Loucy (cell line): ENCODE measurements at regions not wholly inside any gene's neighbourhood (a gene's known extent, or its start where the extent isn't known, plus 50 kb on each side); places are given as distances from the start of the nearest gene placed in this dataset.

Source experiments
- H2AFZ ChIP-seq: fragments of 200-600 bp; sonication (generic); 2 replicates; pipeline ENCODE4 v1.6.0; 2016; ENCODE audit warnings: antibody characterized with exemption, mild to moderate bottlenecking, low read length, moderate library complexity
- H3F3A ChIP-seq: fragments of 200-600 bp; 2 replicates; pipeline ENCODE4 v1.6.0; 2016; ENCODE audit warnings: antibody characterized with exemption, low read depth, mild to moderate bottlenecking
- H3K27me3 ChIP-seq: fragments of 200-600 bp; sonication (generic); 2 replicates; pipeline ENCODE4 v1.6.1; 2014; ENCODE audit warnings: low read length, mild to moderate bottlenecking; ENCODE audit not compliant: insufficient read depth, poor library complexity, severe bottlenecking
- H3K36me3 ChIP-seq: fragments of 200-600 bp; sonication (generic); 2 replicates; pipeline ENCODE4 v1.6.1; 2016; ENCODE audit warnings: low read length; ENCODE audit not compliant: insufficient read depth
- H3K4me1 ChIP-seq: fragments of 200-600 bp; sonication (generic); 2 replicates; pipeline ENCODE4 v1.5.1; 2014; ENCODE audit warnings: low read length, mild to moderate bottlenecking; ENCODE audit not compliant: insufficient read depth, poor library complexity, severe bottlenecking
- H3K4me2 ChIP-seq: fragments of 200-600 bp; sonication (generic); 2 replicates; pipeline ENCODE4 v1.6.0; 2014; ENCODE audit warnings: antibody characterized with exemption, low read length, low read depth, mild to moderate bottlenecking; ENCODE audit not compliant: poor library complexity, severe bottlenecking
- H3K4me3 ChIP-seq: fragments of 200-600 bp; sonication (generic); 2 replicates; pipeline ENCODE4 v1.5.1; 2014; ENCODE audit warnings: low read length, mild to moderate bottlenecking, mixed read lengths; ENCODE audit not compliant: poor library complexity, severe bottlenecking
- H3K79me2 ChIP-seq: fragments of 200-600 bp; sonication (generic); 2 replicates; pipeline ENCODE4 v1.6.1; 2014; ENCODE audit warnings: low read length; ENCODE audit not compliant: insufficient read depth
- H3K9ac ChIP-seq: fragments of 200-600 bp; sonication (generic); 2 replicates; pipeline ENCODE4 v1.6.0; 2014; ENCODE audit warnings: mild to moderate bottlenecking, low read depth, low read length, moderate library complexity; ENCODE audit not compliant: poor library complexity, severe bottlenecking
- H3K9me2 ChIP-seq: fragments of 200-600 bp; sonication (generic); replicated peaks from 2 replicates; pipeline ENCODE4 v1.6.1; 2016; ENCODE audit warnings: low read depth, low read length, mixed read lengths
- H3K9me3 ChIP-seq: fragments of 200-600 bp; sonication (generic); 2 replicates; pipeline ENCODE4 v1.6.1; 2014; ENCODE audit warnings: mild to moderate bottlenecking, antibody characterized with exemption, low read length, low read depth; ENCODE audit not compliant: insufficient read depth
- H4K20me1 ChIP-seq: fragments of 200-600 bp; sonication (generic); 2 replicates; pipeline ENCODE4 v1.6.0; 2014; ENCODE audit warnings: antibody characterized with exemption, low read length, mild to moderate bottlenecking; ENCODE audit not compliant: insufficient read depth, poor library complexity, severe bottlenecking
- CTCF ChIP-seq: fragments of 200-600 bp; sonication (generic); conservative IDR thresholded peaks from 2 replicates; pipeline ENCODE4 v1.5.1; 2014; ENCODE audit warnings: mild to moderate bottlenecking, antibody characterized with exemption, low read length
- EZH2phosphoT487 ChIP-seq: fragments of 200-600 bp; IDR thresholded peaks from 2 replicates; pipeline ENCODE4 v1.6.1; 2018; ENCODE audit warnings: antibody characterized with exemption, mild to moderate bottlenecking, moderate library complexity, borderline replicate concordance

- Histone ChIP-seq H4K20me1 (no peaks in the 10 kb centered on the region), H3K79me2 (no peaks in the 10 kb centered on the region), H3K4me2 (peak overlapping the region; percentile 17), H3K4me1 (peaks cover 56% of the 10 kb centered on the region), H3F3A (no peaks in the 10 kb centered on the region), H3K36me3 (no peaks in the 10 kb centered on the region), H3K9me2 (no peaks in the 10 kb centered on the region), H3K9ac (no peak overlapping the region), H2AFZ (0 out of 2 replicates have a peak overlapping the region, but pooled peaks have one; percentile 16), H3K9me3 (0 out of 2 replicates have a peak, but pooled peaks cover under 1% of the 10 kb centered on the region), H3K27me3 (no peaks in the 10 kb centered on the region), H3K4me3 (no peak overlapping the region)
- TF ChIP-seq EZH2phosphoT487 (no peak), CTCF (no peak)
These were observed 214.0 kb downstream of the SATB1 start for GRCh38 chr3:18211116-18211515.

- Histone ChIP-seq H3K9ac (no peak overlapping the region), H3F3A (no peaks in the 10 kb centered on the region), H3K4me3 (no peak overlapping the region), H3K4me1 (peaks cover 50% of the 10 kb centered on the region), H3K79me2 (no peaks in the 10 kb centered on the region), H2AFZ (peak overlapping the region; percentile 26; the same call in 1 of the 2 replicates), H3K4me2 (peak overlapping the region; percentile 2), H3K9me3 (no peaks in the 10 kb centered on the region), H3K36me3 (no peaks in the 10 kb centered on the region), H3K9me2 (no peaks in the 10 kb centered on the region), H4K20me1 (no peaks in the 10 kb centered on the region), H3K27me3 (no peaks in the 10 kb centered on the region)
- TF ChIP-seq EZH2phosphoT487 (no peak), CTCF (no peak)
These were observed 216.3 kb downstream of the SATB1 start for GRCh38 chr3:18208856-18209255.

GRCh38 chr3:18208091-18208490, 217.0 kb downstream of the SATB1 start:
- H4K20me1 ChIP-seq: no peaks in the 10 kb centered on the region
- no peaks in the 10 kb centered on the region for H3K27me3 ChIP-seq
- TF ChIP-seq CTCF (no peak), EZH2phosphoT487 (no peak)
- no peak overlapping the region for H3K4me3 ChIP-seq
- H3K9ac ChIP-seq: peak overlapping the region; percentile 4
- no peaks in the 10 kb centered on the region for H3F3A ChIP-seq
- peaks cover 55% of the 10 kb centered on the region for H3K4me1 ChIP-seq
- H3K9me2 ChIP-seq: no peaks in the 10 kb centered on the region
- H3K9me3 ChIP-seq: no peaks in the 10 kb centered on the region
- 0 out of 2 replicates have a peak overlapping the region, but pooled peaks have one; percentile 26 for H2AFZ ChIP-seq
- no peaks in the 10 kb centered on the region for H3K79me2 ChIP-seq
- H3K36me3 ChIP-seq: no peaks in the 10 kb centered on the region
- H3K4me2 ChIP-seq: peak overlapping the region; percentile 2
